GM12872 (cell line): ENCODE measurements at regions not wholly inside any gene's neighbourhood (a gene's known extent, or its start where the extent isn't known, plus 50 kb on each side); places are given as distances from the start of the nearest gene placed in this dataset.

Source experiments
- CTCF ChIP-seq: IDR thresholded peaks from 3 replicates; pipeline ENCODE4 v1.5.1; 2011; ENCODE audit warnings: low read depth, mild to moderate bottlenecking, low read length, moderate library complexity; ENCODE audit not compliant: insufficient read depth

DNA sequence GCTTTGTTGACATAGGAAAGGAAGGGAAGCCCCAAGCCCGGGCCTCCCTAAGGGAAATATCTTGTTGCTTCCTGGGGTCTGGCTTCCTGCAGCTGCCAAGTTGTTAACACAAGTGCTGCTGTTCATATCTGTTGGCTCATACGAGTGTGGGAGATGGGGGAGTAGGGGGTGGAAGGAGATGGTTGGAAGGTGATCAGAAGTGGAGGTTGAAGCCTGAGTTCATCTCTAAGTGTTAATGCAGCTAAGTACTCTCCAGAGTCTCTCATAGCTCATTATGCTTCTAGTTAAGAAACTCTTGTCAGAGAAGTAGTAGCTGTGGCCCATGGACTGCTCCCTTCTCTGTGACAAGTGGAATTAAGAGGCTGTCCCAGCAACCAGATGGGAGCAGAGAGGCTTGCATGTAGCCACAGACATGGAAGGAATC is 319.2 kb upstream of the SPAG17 start:
- TF ChIP-seq CTCF: no peak

DNA sequence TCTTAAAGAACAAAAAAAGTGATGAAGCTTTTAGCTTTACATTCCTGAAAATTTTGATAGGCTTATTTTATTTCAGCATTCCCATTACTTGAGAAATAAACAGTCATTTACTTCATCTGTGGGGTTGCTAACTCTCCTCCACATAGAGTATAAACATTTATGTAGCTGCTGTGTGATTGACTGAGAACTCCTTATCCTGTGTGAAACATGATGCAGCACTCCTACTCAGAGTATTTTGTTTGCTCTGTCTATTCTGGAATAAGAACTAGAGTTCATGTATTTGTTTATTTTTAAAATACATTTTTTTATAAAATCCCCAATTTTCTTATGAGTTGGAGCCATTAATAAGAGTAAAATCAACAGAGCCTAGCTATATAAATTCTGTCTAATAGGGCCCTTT is 318.7 kb upstream of the SPAG17 start:
- no peak for TF ChIP-seq CTCF

DNA sequence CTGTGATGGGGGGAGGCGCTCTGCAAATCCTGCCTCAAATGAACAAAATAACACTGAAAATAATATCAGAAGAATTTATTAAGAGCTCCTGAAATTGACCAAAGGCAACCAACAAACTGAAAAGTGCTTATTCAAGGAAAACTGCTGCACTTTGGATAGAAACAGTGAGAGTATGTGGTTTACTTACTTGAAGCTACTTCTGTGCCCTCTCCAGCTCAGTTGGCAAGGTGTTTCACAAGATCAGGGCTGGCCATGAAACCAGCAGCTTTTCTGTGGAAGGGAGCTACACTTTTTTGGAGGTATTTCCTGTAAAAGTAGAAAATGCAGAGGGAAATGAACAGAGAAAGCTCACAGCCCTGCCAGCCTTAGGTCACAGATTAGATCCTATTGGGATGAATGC is 310.0 kb upstream of the SPAG17 start:
- TF ChIP-seq CTCF: no peak

- TF ChIP-seq CTCF: no peak
These were observed 303.8 kb upstream of the SPAG17 start for GRCh38 chr1:118488787-118489186.

DNA sequence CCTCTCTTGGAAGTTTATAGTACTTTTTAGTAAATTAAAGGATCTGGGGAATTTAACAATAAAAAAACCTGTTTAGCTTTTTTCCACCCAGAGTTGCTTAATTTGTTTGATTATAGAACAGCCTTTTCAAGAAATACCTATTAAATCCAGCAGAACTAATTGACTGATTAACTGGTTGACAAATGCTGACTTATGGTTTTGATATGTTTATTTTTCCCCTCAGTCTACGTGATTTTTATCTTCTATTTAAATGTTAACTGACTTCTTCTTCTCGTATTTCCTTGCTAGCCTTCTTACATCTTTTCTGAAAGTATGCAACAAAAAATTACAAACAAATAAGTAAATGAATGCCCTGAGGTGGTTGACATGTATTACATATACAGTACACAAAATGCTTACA is 302.9 kb upstream of the SPAG17 start:
- TF ChIP-seq CTCF: no peak

DNA sequence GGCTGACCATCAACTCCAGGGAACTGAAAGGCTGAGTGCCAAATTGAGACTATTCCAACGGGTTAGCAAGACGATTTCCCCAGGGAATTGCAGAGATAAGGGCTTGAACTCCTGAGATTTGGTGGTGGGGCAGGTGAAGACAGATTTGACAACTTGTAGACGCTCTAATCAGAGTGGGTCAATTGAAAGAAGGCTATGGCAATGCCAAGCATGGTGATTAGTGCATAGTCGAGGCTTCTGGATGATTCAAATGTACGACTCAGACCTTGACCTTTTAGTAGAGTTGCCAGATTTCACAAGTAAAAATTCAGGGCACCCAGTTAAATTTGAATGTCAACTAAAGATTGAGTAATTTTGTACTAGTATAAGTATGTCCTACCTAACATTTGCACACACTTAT is 302.1 kb upstream of the SPAG17 start:
- no peak for TF ChIP-seq CTCF

GRCh38 chr1:118486199-118486598 is 301.2 kb upstream of the SPAG17 start:
- TF ChIP-seq CTCF: no peak

DNA sequence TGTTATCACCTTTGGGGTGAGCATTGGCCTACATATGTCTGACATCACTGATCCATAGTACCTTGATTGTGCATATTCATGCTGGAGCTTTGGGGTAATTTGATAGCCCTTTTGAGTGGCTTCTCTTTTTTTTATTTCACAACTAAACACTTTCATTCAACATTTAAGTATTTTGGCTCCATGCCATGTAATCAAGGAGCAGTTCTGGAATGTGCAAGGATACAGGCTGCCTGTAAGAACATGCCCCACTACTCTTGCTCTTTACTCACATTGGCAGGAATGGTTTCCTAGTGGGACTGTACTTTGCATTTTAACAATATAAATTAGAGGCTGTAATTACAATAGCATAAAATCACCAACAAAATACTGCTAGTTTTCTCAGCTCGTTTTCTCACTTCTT is 300.7 kb upstream of the SPAG17 start:
- TF ChIP-seq CTCF: no peak
